ENCODE measurements at regions not wholly inside any gene's neighbourhood (a gene's known extent, or its start where the extent isn't known, plus 50 kb on each side); places are given as distances from the start of the nearest gene placed in this dataset.

GRCh38 chrX:139113708-139114107, 402.2 kb upstream of the FGF13 start:
- no peak for DNase-seq

- DNase-seq, result no peak
Measured at GRCh38 chrX:139112432-139112831, 400.9 kb upstream of the FGF13 start.

GRCh38 chrX:139106069-139106468, 394.6 kb upstream of the FGF13 start:
- peak; percentile 68 for DNase-seq

GRCh38 chrX:139094671-139095592, 383.4 kb upstream of the FGF13 start:
- DNase-seq, result no peak

GRCh38 chrX:139093201-139093600, 381.7 kb upstream of the FGF13 start:
- DNase-seq, result no peak

- DNase-seq, result no peak
Measured at GRCh38 chrX:139091878-139092277, 380.4 kb upstream of the FGF13 start.

GRCh38 chrX:139091066-139091465, 379.5 kb upstream of the FGF13 start:
- DNase-seq, result peak; percentile 5

GRCh38 chrX:139086246-139086645, 374.7 kb upstream of the FGF13 start:
- DNase-seq, result no peak

GRCh38 chrX:139085404-139085803, 373.9 kb upstream of the FGF13 start:
- no peak for DNase-seq

GRCh38 chrX:139083191-139083590, 371.7 kb upstream of the FGF13 start:
- DNase-seq, result no peak

GRCh38 chrX:139081965-139082364, 370.4 kb upstream of the FGF13 start:
- no peak for DNase-seq

GRCh38 chrX:139079789-139080188, 368.3 kb upstream of the FGF13 start:
- no peak for DNase-seq

GRCh38 chrX:139078761-139079280, 367.3 kb upstream of the FGF13 start:
- no peak for DNase-seq

GRCh38 chrX:139078342-139078741, 366.8 kb upstream of the FGF13 start:
- no peak for DNase-seq

- peak; percentile 25 for DNase-seq
Measured at GRCh38 chrX:139077281-139078250, 366.0 kb upstream of the FGF13 start.

GRCh38 chrX:139063364-139063763, 351.8 kb upstream of the FGF13 start:
- DNase-seq, result no peak

GRCh38 chrX:139058831-139059495, 347.4 kb upstream of the FGF13 start:
- no peak for DNase-seq

GRCh38 chrX:139052461-139052860, 340.9 kb upstream of the FGF13 start:
- no peak for DNase-seq

GRCh38 chrX:139049465-139049864, 337.9 kb upstream of the FGF13 start:
- DNase-seq, result no peak

GRCh38 chrX:139044680-139045079, 333.2 kb upstream of the FGF13 start:
- no peak for DNase-seq

GRCh38 chrX:139039041-139039440, 327.5 kb upstream of the FGF13 start:
- DNase-seq, result no peak

- DNase-seq, result no peak
Measured at GRCh38 chrX:139026811-139027210, 315.3 kb upstream of the FGF13 start.
